HEK293 (cell line): ENCODE measurements at regions not wholly inside any gene's neighbourhood (a gene's known extent, or its start where the extent isn't known, plus 50 kb on each side); places are given as distances from the start of the nearest gene placed in this dataset.

Experiments used
- CTCF ChIA-PET: fragments of 350-600 bp; formaldehyde crosslinking; extraction: SDS; loops from one replicate; lab custom pipeline; 2021; ENCODE audit warnings: antibody characterized with exemption; lab: Yijun Ruan, JAX
- POLR2A ChIA-PET: fragments of 300-600 bp; formaldehyde crosslinking; extraction: SDS; loops from one replicate; lab custom pipeline; 2020; ENCODE audit warnings: antibody characterized with exemption, inconsistent platforms; lab: Yijun Ruan, JAX
- H3K27ac ChIP-seq: fragments of 200-500 bp; sonication (Bioruptor generic); 2 replicates; pipeline ENCODE4 v1.5.1; 2014; ENCODE audit warnings: low read depth, low read length, control low read depth, inconsistent platforms; ENCODE audit errors: extremely low read depth
- H3K36me3 ChIP-seq, 2 experiments: fragments of 200-500 bp in 1 of 2; sonication (Bioruptor generic) in 1 of 2; 1 replicate in 1 of 2; 2 replicates in 1 of 2; pipeline ENCODE4 v1.5.1; 2014 to 2017; ENCODE audit warnings: inconsistent platforms in 2 of 2, low read length in 2 of 2; ENCODE audit not compliant: control insufficient read depth in 2 of 2, insufficient read depth in 1 of 2
- H3K4me1 ChIP-seq: fragments of 200-500 bp; sonication (Bioruptor generic); 2 replicates; pipeline ENCODE4 v1.5.1; 2014; ENCODE audit warnings: mild to moderate bottlenecking, low read length, inconsistent platforms; ENCODE audit not compliant: control insufficient read depth, insufficient read depth
- H3K4me3 ChIP-seq: 2 replicates; pipeline ENCODE4 v1.5.1; 2011; ENCODE audit warnings: low read depth, mild to moderate bottlenecking, control low read depth, low read length, moderate library complexity
- H3K9me3 ChIP-seq: fragments of 200-500 bp; sonication (Bioruptor generic); 2 replicates; pipeline ENCODE4 v1.5.1; 2014; ENCODE audit warnings: low read depth, low read length, inconsistent platforms; ENCODE audit not compliant: control insufficient read depth, insufficient read depth
- GFI1B ChIP-seq: fragments of 450-650 bp; formaldehyde crosslinking; IDR thresholded peaks from 2 replicates; pipeline ENCODE4 v1.5.1; 2016; ENCODE audit warnings: missing biosample characterization, missing genetic modification characterization
- GLIS1 ChIP-seq: fragments of 450-650 bp; formaldehyde crosslinking; IDR thresholded peaks from 2 replicates; pipeline ENCODE4 v1.5.1; 2016; ENCODE audit warnings: missing biosample characterization, missing genetic modification characterization
- KLF7 ChIP-seq: fragments of 450-650 bp; formaldehyde crosslinking; IDR thresholded peaks from 2 replicates; pipeline ENCODE4 v1.5.1; 2016; ENCODE audit warnings: missing biosample characterization, missing genetic modification characterization, borderline replicate concordance
- SCRT1 ChIP-seq: fragments of 450-650 bp; formaldehyde crosslinking; IDR thresholded peaks from 2 replicates; pipeline ENCODE4 v1.5.1; 2016; ENCODE audit warnings: missing biosample characterization, missing genetic modification characterization, borderline replicate concordance
- SETDB1 ChIP-seq: IDR thresholded peaks from one replicate; pipeline ENCODE4 v1.6.1; 2017; ENCODE audit warnings: mild to moderate bottlenecking, low read length, moderate library complexity, mixed read lengths; ENCODE audit not compliant: insufficient read length
- SP7 ChIP-seq: fragments of 450-650 bp; formaldehyde crosslinking; IDR thresholded peaks from 2 replicates; pipeline ENCODE4 v1.5.1; 2016; ENCODE audit warnings: missing biosample characterization, missing genetic modification characterization
- ZBTB1 ChIP-seq: fragments of 450-650 bp; formaldehyde crosslinking; IDR thresholded peaks from 2 replicates; pipeline ENCODE4 v1.5.1; 2016; ENCODE audit warnings: missing biosample characterization, missing genetic modification characterization
- ZNF146 ChIP-seq: fragments of 450-650 bp; formaldehyde crosslinking; IDR thresholded peaks from 2 replicates; pipeline ENCODE4 v1.5.1; 2016; ENCODE audit warnings: missing biosample characterization, missing genetic modification characterization
- ZNF155 ChIP-seq: fragments of 450-650 bp; formaldehyde crosslinking; IDR thresholded peaks from 2 replicates; pipeline ENCODE4 v1.5.1; 2016; ENCODE audit warnings: missing biosample characterization, missing genetic modification characterization
- ZNF266 ChIP-seq: fragments of 450-650 bp; formaldehyde crosslinking; IDR thresholded peaks from 2 replicates; pipeline ENCODE4 v1.5.1; 2016; ENCODE audit warnings: missing biosample characterization, missing genetic modification characterization, low read depth
- ZNF37A ChIP-seq: fragments of 450-650 bp; IDR thresholded peaks from 2 replicates; pipeline ENCODE4 v1.5.1; 2018; ENCODE audit warnings: missing biosample characterization, missing genetic modification characterization
- ZNF416 ChIP-seq: fragments of 450-650 bp; formaldehyde crosslinking; IDR thresholded peaks from 2 replicates; pipeline ENCODE4 v1.5.1; 2016; ENCODE audit warnings: missing biosample characterization, missing genetic modification characterization
- ZNF426 ChIP-seq: fragments of 450-650 bp; formaldehyde crosslinking; IDR thresholded peaks from 2 replicates; pipeline ENCODE4 v1.5.1; 2017; ENCODE audit warnings: missing biosample characterization, missing genetic modification characterization, mild to moderate bottlenecking, inconsistent platforms, moderate library complexity
- ZNF433 ChIP-seq: fragments of 450-650 bp; formaldehyde crosslinking; IDR thresholded peaks from 2 replicates; pipeline ENCODE4 v1.5.1; 2016; ENCODE audit warnings: missing biosample characterization, missing genetic modification characterization, low read depth
- ZNF510 ChIP-seq: fragments of 450-650 bp; formaldehyde crosslinking; IDR thresholded peaks from 2 replicates; pipeline ENCODE4 v1.5.1; 2018; ENCODE audit warnings: mild to moderate bottlenecking, missing genetic modification characterization, missing biosample characterization; ENCODE audit not compliant: insufficient replicate concordance
- ZNF626 ChIP-seq: fragments of 450-650 bp; sonication (Bioruptor Pico); formaldehyde crosslinking; IDR thresholded peaks from 2 replicates; pipeline ENCODE4 v1.5.1; 2018; ENCODE audit warnings: missing biosample characterization, missing genetic modification characterization, inconsistent platforms
- ZNF629 ChIP-seq: fragments of 450-650 bp; formaldehyde crosslinking; IDR thresholded peaks from 2 replicates; pipeline ENCODE4 v1.5.1; 2017; ENCODE audit warnings: missing biosample characterization, missing genetic modification characterization
- ZNF837 ChIP-seq: fragments of 450-650 bp; formaldehyde crosslinking; IDR thresholded peaks from 2 replicates; pipeline ENCODE4 v1.5.1; 2016; ENCODE audit warnings: missing biosample characterization, missing genetic modification characterization
- TF ChIP-seq, protein P1 (sequence below): fragments of 450-650 bp; formaldehyde crosslinking; IDR thresholded peaks from 2 replicates; pipeline ENCODE4 v1.5.1; 2017; ENCODE audit warnings: missing biosample characterization, mild to moderate bottlenecking, missing genetic modification characterization, moderate library complexity
- TF ChIP-seq, protein P2 (sequence below): fragments of 450-650 bp; formaldehyde crosslinking; IDR thresholded peaks from 2 replicates; pipeline ENCODE4 v1.5.1; 2016; ENCODE audit warnings: missing biosample characterization, missing genetic modification characterization
- TF ChIP-seq, protein P3 (sequence below): fragments of 450-650 bp; formaldehyde crosslinking; conservative IDR thresholded peaks from 2 replicates; pipeline ENCODE4 v1.5.1; 2016; ENCODE audit warnings: low read depth, missing biosample characterization, missing genetic modification characterization

DNA sequence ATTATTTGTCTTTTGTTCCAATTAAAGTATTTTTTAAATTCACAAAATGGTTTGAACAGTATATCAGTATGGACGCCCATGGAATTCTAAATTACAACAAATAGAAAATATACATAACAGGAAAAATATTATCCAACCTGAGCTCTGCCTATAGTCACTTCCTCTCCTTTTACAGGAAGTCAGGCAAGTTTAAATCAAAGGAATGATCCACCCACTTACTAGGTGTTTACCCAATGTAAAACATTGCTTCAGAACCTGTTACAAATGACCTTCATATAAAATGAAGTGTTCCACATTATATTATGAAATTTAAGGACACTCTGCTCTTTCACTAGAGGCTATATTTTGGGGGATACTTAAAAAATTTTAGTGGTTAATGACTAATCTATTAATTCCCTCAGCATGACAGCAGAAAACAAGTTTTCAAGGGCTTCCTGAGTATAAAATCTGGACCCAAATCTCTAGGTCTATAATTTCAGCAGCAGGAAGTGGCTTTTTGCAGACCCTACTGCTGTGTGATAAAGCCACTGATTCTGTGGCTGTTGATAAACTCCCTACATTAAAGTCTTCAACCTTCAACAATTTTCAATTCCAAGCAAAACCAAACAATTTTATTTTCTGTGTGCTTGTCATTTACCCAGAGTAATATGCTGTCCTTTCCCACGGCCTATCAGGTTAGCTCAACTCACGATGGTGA lies 722.6 kb downstream of the GATA3 start (continued):
- no peak for TF ChIP-seq ZNF426 (tag by site-specific recombination)
- no peak for TF ChIP-seq GLIS1 (tag by site-specific recombination)
- TF ChIP-seq ZNF433 (tag by site-specific recombination) = no peak
- TF ChIP-seq ZNF626 = no peak
- TF ChIP-seq, all 188 proteins: peak for 0

DNA sequence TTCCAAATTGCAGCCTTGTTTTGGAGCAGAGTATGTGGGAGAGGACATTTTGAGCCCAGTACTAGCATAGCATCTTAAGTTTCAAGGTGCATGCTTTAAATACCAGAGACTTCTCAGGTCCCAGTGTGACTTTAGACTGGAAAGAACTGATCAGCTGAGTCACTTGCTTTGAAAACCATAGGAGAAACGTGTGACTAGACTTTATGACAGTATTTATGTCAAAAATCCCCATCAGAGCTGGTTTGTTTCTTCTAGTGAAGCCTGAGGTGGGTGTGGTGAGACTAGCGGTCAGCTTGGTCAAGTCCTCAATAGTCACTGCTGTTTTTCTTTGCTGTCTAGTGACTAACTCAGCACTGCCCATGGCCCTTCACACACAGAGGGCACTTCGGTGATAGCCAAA lies 724.2 kb downstream of the GATA3 start:
- Histone ChIP-seq H3K4me1 (no peaks in the 10 kb centered on the region), H3K36me3 (no peaks in the 10 kb centered on the region), H3K4me3 (no peak overlapping the region), H3K27ac (no peak overlapping the region), H3K9me3 (no peaks in the 10 kb centered on the region; the same call in 1 of the 2 replicates)
- CTCF ChIA-PET = no interaction called here
- no peak for TF ChIP-seq ZNF416 (tag by site-specific recombination)
- no peak for TF ChIP-seq GFI1B (tag by site-specific recombination)
- TF ChIP-seq ZNF629 = no peak
- no peak for TF ChIP-seq ZNF155 (tag by site-specific recombination)
- TF ChIP-seq ZNF837 = no peak
- POLR2A ChIA-PET = no interaction called here

DNA sequence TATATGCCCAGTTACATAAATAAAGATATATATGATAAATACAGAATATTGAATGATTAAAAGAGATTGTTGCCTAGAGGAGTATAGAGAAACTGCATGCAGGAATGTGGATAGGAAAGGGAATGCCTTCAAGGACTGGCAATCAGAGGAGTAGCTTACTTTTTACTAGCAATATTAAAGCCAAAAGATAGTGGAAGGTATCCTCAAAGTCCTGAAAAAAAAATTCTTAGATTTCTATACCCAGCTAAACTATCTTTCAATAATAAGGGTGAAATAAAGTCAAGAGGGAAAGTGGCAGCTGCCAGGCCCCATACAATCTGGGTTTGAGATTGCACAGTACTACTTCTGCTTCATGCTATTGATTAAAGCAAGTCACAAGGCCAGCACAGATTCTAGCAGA lies 733.2 kb downstream of the GATA3 start:
- no peaks in the 10 kb centered on the region for H3K36me3 ChIP-seq
- no peak overlapping the region for H3K27ac ChIP-seq
- no peaks in the 10 kb centered on the region for H3K9me3 ChIP-seq
- ChIA-PET CTCF (no interaction called here), POLR2A (no interaction called here)
- H3K4me1 ChIP-seq = no peaks in the 10 kb centered on the region
- no peak overlapping the region for H3K4me3 ChIP-seq
- no peak for TF ChIP-seq GLIS1 (tag by site-specific recombination)
- no peak for TF ChIP-seq ZNF146 (tag by site-specific recombination)
- TF ChIP-seq SP7 (tag by site-specific recombination) = no peak
- TF ChIP-seq SETDB1 = peak; percentile 63
- TF ChIP-seq, protein P1, sequence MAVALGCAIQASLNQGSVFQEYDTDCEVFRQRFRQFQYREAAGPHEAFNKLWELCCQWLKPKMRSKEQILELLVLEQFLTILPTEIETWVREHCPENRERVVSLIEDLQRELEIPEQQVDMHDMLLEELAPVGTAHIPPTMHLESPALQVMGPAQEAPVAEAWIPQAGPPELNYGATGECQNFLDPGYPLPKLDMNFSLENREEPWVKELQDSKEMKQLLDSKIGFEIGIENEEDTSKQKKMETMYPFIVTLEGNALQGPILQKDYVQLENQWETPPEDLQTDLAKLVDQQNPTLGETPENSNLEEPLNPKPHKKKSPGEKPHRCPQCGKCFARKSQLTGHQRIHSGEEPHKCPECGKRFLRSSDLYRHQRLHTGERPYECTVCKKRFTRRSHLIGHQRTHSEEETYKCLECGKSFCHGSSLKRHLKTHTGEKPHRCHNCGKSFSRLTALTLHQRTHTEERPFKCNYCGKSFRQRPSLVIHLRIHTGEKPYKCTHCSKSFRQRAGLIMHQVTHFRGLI (tag by site-specific recombination) = no peak

DNA sequence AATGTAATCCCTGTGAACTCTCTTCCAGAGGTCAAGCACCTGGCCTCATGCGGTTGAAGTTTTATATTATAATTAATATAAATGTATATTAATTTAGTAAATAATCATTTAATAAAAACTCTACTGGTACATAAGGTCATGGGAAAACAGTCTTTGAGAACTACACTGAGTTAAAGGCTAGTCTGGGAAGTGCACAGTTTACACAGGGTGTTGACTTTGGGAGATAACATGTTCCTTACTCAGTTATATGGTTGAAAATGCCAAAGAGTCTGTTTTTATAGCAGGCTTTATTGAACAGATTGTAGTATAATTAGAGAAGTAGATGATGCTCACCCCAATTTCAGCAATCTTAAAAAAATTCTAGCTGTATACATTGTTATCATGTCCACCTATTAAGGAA lies 735.9 kb downstream of the GATA3 start:
- no peak for TF ChIP-seq SCRT1
- TF ChIP-seq, protein P2, sequence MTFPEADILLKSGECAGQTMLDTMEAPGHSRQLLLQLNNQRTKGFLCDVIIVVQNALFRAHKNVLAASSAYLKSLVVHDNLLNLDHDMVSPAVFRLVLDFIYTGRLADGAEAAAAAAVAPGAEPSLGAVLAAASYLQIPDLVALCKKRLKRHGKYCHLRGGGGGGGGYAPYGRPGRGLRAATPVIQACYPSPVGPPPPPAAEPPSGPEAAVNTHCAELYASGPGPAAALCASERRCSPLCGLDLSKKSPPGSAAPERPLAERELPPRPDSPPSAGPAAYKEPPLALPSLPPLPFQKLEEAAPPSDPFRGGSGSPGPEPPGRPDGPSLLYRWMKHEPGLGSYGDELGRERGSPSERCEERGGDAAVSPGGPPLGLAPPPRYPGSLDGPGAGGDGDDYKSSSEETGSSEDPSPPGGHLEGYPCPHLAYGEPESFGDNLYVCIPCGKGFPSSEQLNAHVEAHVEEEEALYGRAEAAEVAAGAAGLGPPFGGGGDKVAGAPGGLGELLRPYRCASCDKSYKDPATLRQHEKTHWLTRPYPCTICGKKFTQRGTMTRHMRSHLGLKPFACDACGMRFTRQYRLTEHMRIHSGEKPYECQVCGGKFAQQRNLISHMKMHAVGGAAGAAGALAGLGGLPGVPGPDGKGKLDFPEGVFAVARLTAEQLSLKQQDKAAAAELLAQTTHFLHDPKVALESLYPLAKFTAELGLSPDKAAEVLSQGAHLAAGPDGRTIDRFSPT (tag by site-specific recombination) = no peak
- no peak for TF ChIP-seq KLF7
- TF ChIP-seq ZNF510 = no peak
- TF ChIP-seq, protein P3, sequence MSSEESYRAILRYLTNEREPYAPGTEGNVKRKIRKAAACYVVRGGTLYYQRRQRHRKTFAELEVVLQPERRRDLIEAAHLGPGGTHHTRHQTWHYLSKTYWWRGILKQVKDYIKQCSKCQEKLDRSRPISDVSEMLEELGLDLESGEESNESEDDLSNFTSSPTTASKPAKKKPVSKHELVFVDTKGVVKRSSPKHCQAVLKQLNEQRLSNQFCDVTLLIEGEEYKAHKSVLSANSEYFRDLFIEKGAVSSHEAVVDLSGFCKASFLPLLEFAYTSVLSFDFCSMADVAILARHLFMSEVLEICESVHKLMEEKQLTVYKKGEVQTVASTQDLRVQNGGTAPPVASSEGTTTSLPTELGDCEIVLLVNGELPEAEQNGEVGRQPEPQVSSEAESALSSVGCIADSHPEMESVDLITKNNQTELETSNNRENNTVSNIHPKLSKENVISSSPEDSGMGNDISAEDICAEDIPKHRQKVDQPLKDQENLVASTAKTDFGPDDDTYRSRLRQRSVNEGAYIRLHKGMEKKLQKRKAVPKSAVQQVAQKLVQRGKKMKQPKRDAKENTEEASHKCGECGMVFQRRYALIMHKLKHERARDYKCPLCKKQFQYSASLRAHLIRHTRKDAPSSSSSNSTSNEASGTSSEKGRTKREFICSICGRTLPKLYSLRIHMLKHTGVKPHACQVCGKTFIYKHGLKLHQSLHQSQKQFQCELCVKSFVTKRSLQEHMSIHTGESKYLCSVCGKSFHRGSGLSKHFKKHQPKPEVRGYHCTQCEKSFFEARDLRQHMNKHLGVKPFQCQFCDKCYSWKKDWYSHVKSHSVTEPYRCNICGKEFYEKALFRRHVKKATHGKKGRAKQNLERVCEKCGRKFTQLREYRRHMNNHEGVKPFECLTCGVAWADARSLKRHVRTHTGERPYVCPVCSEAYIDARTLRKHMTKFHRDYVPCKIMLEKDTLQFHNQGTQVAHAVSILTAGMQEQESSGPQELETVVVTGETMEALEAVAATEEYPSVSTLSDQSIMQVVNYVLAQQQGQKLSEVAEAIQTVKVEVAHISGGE (tag by site-specific recombination) = no peak
- no peak for TF ChIP-seq ZNF37A
- TF ChIP-seq ZNF266 (tag by site-specific recombination) = no peak
- TF ChIP-seq ZBTB1 = no peak
- TF ChIP-seq, all 188 proteins: peak for 0
- Histone ChIP-seq H3K36me3 (no peaks in the 10 kb centered on the region), H3K4me3 (no peak overlapping the region), H3K4me1 (no peaks in the 10 kb centered on the region), H3K27ac (no peak overlapping the region), H3K9me3 (no peaks in the 10 kb centered on the region)
- ChIA-PET CTCF (interaction anchor here (0.7 to 1.2 kb wide), 2 partner anchors 15 to 301 kb away, joined by 3 read pairs; no protein-coding TSS in a partner anchor), POLR2A (no interaction called here)
